RWPE2 (cell line): ENCODE measurements at regions not wholly inside any gene's neighbourhood (a gene's known extent, or its start where the extent isn't known, plus 50 kb on each side); places are given as distances from the start of the nearest gene placed in this dataset.
"Not testable (repeated sequence)": the region's sequence is repeated elsewhere in the genome, so short reads cannot be mapped to it uniquely, and the experiment has no call there.

Source experiments
- ATAC-seq: fragments of 200-7000 bp; cut with Tn5 transposase; 3 replicates; pipeline ENCODE4 v1.9.1; 2021; ENCODE audit warnings: low read depth
- DNase-seq: peaks from one replicate; pipeline ENCODE4 v3.0.0-alpha.2; 2020; ENCODE audit warnings: low spot score
- H3K27ac ChIP-seq: fragments of 450-650 bp; 2 replicates; pipeline ENCODE4 v1.5.1; 2017; ENCODE audit warnings: mild to moderate bottlenecking; ENCODE audit not compliant: poor library complexity, severe bottlenecking
- H3K27me3 ChIP-seq: fragments of 250-450 bp; sonication (Bioruptor Pico); 2 replicates; pipeline ENCODE4 v1.5.1; 2021; ENCODE audit warnings: mild to moderate bottlenecking, moderate library complexity; ENCODE audit not compliant: insufficient read depth, poor library complexity, severe bottlenecking
- H3K36me3 ChIP-seq: fragments of 250-450 bp; sonication (Bioruptor Pico); 2 replicates; pipeline ENCODE4 v1.5.1; 2020; ENCODE audit warnings: low read depth, mild to moderate bottlenecking, moderate library complexity
- H3K4me1 ChIP-seq: fragments of 250-450 bp; sonication (Bioruptor Pico); 2 replicates; pipeline ENCODE4 v1.5.1; 2021; ENCODE audit warnings: mild to moderate bottlenecking, moderate library complexity; ENCODE audit not compliant: insufficient read depth, poor library complexity, severe bottlenecking
- H3K4me3 ChIP-seq: fragments of 250-450 bp; sonication (Bioruptor Pico); 2 replicates; pipeline ENCODE4 v1.5.1; 2021; ENCODE audit warnings: mild to moderate bottlenecking, moderate library complexity; ENCODE audit not compliant: severe bottlenecking
- H3K9me3 ChIP-seq: fragments of 250-450 bp; sonication (Bioruptor Pico); 2 replicates; pipeline ENCODE4 v1.5.1; 2021; ENCODE audit warnings: mild to moderate bottlenecking, moderate library complexity; ENCODE audit not compliant: severe bottlenecking
- CTCF ChIP-seq: fragments of 450-650 bp; IDR thresholded peaks from one replicate; pipeline ENCODE4 v1.5.1; 2017; ENCODE audit warnings: mild to moderate bottlenecking, moderate library complexity; ENCODE audit not compliant: poor library complexity, severe bottlenecking

- ATAC-seq (no peak), DNase-seq (no peak)
- H3K27me3 ChIP-seq: no peaks in the 10 kb centered on the region
- H3K36me3 ChIP-seq: no peaks in the 10 kb centered on the region
- H3K27ac ChIP-seq: no peak overlapping the region
- no peaks in the 10 kb centered on the region for H3K4me1 ChIP-seq
- H3K4me3 ChIP-seq: no peak overlapping the region
- H3K9me3 ChIP-seq: no peaks in the 10 kb centered on the region
- TF ChIP-seq CTCF: no peak
These were observed 162.5 kb downstream of the RAD51AP2 start for GRCh38 chr2:17355608-17356329.

GRCh38 chr2:17353263-17353662 lies 165.0 kb downstream of the RAD51AP2 start:
- Histone ChIP-seq H3K4me3 (no peak overlapping the region), H3K27me3 (no peaks in the 10 kb centered on the region), H3K9me3 (no peaks in the 10 kb centered on the region), H3K27ac (no peak overlapping the region), H3K36me3 (no peaks in the 10 kb centered on the region), H3K4me1 (no peaks in the 10 kb centered on the region)
- no peak for DNase-seq
- ATAC-seq: no peak
- no peak for TF ChIP-seq CTCF

DNA sequence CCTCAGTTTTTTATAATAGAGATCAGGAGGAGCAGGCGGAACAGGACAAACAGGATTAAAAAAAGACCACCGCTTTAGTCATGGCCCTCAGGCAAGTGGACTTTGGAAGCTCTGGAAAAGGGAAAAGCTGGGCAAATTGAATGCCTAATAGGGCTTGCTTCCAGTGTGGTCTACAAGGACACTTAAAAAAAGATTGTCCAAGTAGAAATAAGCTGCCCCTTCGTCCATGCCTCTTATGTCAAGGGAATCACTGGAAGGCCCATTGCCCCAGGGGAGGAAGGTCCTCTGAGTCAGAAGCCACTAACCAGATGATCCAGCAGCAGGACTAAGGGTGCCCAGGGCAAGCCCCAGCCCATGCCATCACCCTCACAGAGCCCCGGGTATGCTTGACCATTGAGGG lies 175.5 kb downstream of the RAD51AP2 start:
- not testable (repeated sequence) for H3K4me3 ChIP-seq, DNase-seq, H3K4me1 ChIP-seq, H3K27me3 ChIP-seq, H3K9me3 ChIP-seq, H3K36me3 ChIP-seq, H3K27ac ChIP-seq, ATAC-seq

DNA sequence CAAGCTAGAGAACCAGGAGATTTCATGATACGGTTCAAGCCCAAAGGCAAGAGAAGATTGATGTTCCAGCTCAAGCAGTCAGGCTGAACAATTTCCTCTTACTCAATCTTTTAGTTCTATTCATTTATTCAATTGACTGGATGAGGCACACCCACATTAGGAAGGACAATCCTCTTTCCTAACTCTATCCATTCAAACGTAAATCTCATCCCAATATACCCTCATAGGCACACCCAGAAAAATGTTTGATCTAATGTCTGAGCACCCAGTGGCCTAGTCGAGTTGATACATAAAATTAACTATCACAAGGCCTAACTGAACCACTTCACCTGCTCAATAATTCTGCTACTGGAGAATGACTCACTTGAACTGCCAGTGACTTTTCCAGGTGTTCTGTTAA lies 180.7 kb downstream of the RAD51AP2 start:
- no peaks in the 10 kb centered on the region for H3K9me3 ChIP-seq
- no peaks in the 10 kb centered on the region for H3K27me3 ChIP-seq
- H3K27ac ChIP-seq: no peak overlapping the region
- TF ChIP-seq CTCF: no peak
- H3K4me3 ChIP-seq: no peak overlapping the region
- ATAC-seq: no peak
- no peaks in the 10 kb centered on the region for H3K36me3 ChIP-seq
- no peak for DNase-seq
- H3K4me1 ChIP-seq: no peaks in the 10 kb centered on the region

DNA sequence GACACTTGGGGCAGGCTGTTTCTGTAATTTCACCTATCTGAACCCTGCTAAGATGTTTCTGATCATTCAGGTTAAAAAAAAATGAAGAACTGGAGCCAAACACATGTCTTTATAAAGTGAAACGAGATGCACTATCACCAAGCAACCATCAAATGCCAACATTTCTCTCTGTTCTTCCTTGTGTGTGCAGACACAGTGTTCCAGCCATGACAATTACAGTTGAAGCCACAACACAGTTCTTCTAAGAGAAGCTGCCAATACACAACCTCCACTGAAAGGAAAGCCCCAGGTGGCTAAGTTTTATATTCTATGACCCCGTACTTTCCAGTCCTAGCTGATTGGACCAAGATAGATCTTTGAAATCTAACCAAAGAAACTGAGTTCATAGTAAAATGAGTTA lies 181.8 kb downstream of the RAD51AP2 start:
- no peaks in the 10 kb centered on the region for H3K9me3 ChIP-seq
- no peaks in the 10 kb centered on the region for H3K36me3 ChIP-seq
- DNase-seq (no peak), ATAC-seq (no peak)
- TF ChIP-seq CTCF: no peak
- no peak overlapping the region for H3K4me3 ChIP-seq
- H3K27ac ChIP-seq: no peak overlapping the region
- H3K4me1 ChIP-seq: no peaks in the 10 kb centered on the region
- H3K27me3 ChIP-seq: no peaks in the 10 kb centered on the region
